SK-N-SH treated with all-trans-retinoic acid at 6 μM for 48 hours (cell line): ENCODE measurements at regions not wholly inside any gene's neighbourhood (a gene's known extent, or its start where the extent isn't known, plus 50 kb on each side); places are given as distances from the start of the nearest gene placed in this dataset.
A peak's percentile ranks its signal among the peaks of the same experiment; 100 is the strongest.

ENCODE experiments used
- ATAC-seq: fragments of 200-7000 bp; cut with Tn5 transposase; 3 replicates; pipeline ENCODE4 v1.9.1; 2020; ENCODE audit warnings: mild to moderate bottlenecking, moderate library complexity
- ARNTL ChIP-seq: fragments of 450-650 bp; formaldehyde crosslinking; IDR thresholded peaks from 2 replicates; pipeline ENCODE4 v1.5.0; 2020; ENCODE audit warnings: low read depth, mild to moderate bottlenecking, moderate library complexity, borderline replicate concordance
- CSDC2 ChIP-seq: fragments of 250-450 bp; sonication (Bioruptor Pico); IDR thresholded peaks from 2 replicates; pipeline ENCODE4 v1.5.0; 2020; ENCODE audit warnings: mild to moderate bottlenecking, moderate library complexity
- CSRNP3 ChIP-seq: fragments of 250-450 bp; sonication (Bioruptor Pico); IDR thresholded peaks from 2 replicates; pipeline ENCODE4 v1.5.1; 2021; ENCODE audit warnings: mild to moderate bottlenecking, moderate library complexity
- ESRRG ChIP-seq: fragments of 250-450 bp; sonication (Bioruptor Pico); IDR thresholded peaks from 2 replicates; pipeline ENCODE4 v1.6.1; 2021; ENCODE audit warnings: mild to moderate bottlenecking
- ISL1 ChIP-seq: fragments of 250-450 bp; sonication (Bioruptor Pico); IDR thresholded peaks from 2 replicates; pipeline ENCODE4 v2.1.2; 2022; ENCODE audit warnings: mild to moderate bottlenecking, moderate library complexity
- OSR1 ChIP-seq: fragments of 250-450 bp; sonication (Bioruptor Pico); IDR thresholded peaks from 2 replicates; pipeline ENCODE4 v1.8.0; 2022; ENCODE audit warnings: moderate library complexity, mild to moderate bottlenecking, inconsistent platforms
- PATZ1 ChIP-seq: fragments of 250-450 bp; sonication (Bioruptor Pico); IDR thresholded peaks from 2 replicates; pipeline ENCODE4 v1.8.0; 2020; ENCODE audit warnings: mild to moderate bottlenecking, moderate library complexity, borderline replicate concordance
- PPARA ChIP-seq: fragments of 250-450 bp; sonication (Bioruptor Pico); IDR thresholded peaks from 2 replicates; pipeline ENCODE4 v1.5.0; 2020; ENCODE audit warnings: mild to moderate bottlenecking, borderline replicate concordance
- RARB ChIP-seq: fragments of 250-450 bp; sonication (Bioruptor Pico); IDR thresholded peaks from 2 replicates; pipeline ENCODE4 v1.8.0; 2021; ENCODE audit warnings: mild to moderate bottlenecking, moderate library complexity
- SNAI2 ChIP-seq: fragments of 250-450 bp; sonication (Bioruptor Pico); IDR thresholded peaks from 2 replicates; pipeline ENCODE4 v1.5.0; 2020; ENCODE audit warnings: mild to moderate bottlenecking, moderate library complexity
- TCF4 ChIP-seq: fragments of 250-450 bp; sonication (Bioruptor Pico); IDR thresholded peaks from 2 replicates; pipeline ENCODE4 v1.8.0; 2021; ENCODE audit warnings: mild to moderate bottlenecking, moderate library complexity, borderline replicate concordance
- TOX ChIP-seq: fragments of 250-450 bp; sonication (Bioruptor Pico); IDR thresholded peaks from 2 replicates; pipeline ENCODE4 v1.8.0; 2021; ENCODE audit warnings: mild to moderate bottlenecking, moderate library complexity, borderline replicate concordance
- ZC3H10 ChIP-seq: fragments of 250-450 bp; sonication (Bioruptor Pico); IDR thresholded peaks from 2 replicates; pipeline ENCODE4 v1.5.1; 2021; ENCODE audit warnings: mild to moderate bottlenecking, moderate library complexity
- ZFP3 ChIP-seq: fragments of 250-450 bp; sonication (Bioruptor Pico); IDR thresholded peaks from 2 replicates; pipeline ENCODE4 v1.5.0; 2020; ENCODE audit warnings: mild to moderate bottlenecking, moderate library complexity
- ZNF565 ChIP-seq: fragments of 450-650 bp; formaldehyde crosslinking; conservative IDR thresholded peaks from 2 replicates; pipeline ENCODE4 v1.5.0; 2020; ENCODE audit warnings: low read depth, mild to moderate bottlenecking, moderate library complexity
- ZNF70 ChIP-seq: fragments of 450-650 bp; formaldehyde crosslinking; IDR thresholded peaks from 2 replicates; pipeline ENCODE4 v1.5.0; 2020; ENCODE audit warnings: mild to moderate bottlenecking, moderate library complexity
- TF ChIP-seq, protein P1 (sequence below): fragments of 250-450 bp; sonication (Bioruptor Pico); IDR thresholded peaks from 2 replicates; pipeline ENCODE4 v1.5.0; 2020; ENCODE audit warnings: mild to moderate bottlenecking, moderate library complexity
- TF ChIP-seq, protein P2 (sequence below): fragments of 250-450 bp; sonication (Bioruptor Pico); IDR thresholded peaks from 2 replicates; pipeline ENCODE4 v1.8.0; 2021; ENCODE audit warnings: low read depth, mild to moderate bottlenecking, moderate library complexity, borderline replicate concordance

DNA sequence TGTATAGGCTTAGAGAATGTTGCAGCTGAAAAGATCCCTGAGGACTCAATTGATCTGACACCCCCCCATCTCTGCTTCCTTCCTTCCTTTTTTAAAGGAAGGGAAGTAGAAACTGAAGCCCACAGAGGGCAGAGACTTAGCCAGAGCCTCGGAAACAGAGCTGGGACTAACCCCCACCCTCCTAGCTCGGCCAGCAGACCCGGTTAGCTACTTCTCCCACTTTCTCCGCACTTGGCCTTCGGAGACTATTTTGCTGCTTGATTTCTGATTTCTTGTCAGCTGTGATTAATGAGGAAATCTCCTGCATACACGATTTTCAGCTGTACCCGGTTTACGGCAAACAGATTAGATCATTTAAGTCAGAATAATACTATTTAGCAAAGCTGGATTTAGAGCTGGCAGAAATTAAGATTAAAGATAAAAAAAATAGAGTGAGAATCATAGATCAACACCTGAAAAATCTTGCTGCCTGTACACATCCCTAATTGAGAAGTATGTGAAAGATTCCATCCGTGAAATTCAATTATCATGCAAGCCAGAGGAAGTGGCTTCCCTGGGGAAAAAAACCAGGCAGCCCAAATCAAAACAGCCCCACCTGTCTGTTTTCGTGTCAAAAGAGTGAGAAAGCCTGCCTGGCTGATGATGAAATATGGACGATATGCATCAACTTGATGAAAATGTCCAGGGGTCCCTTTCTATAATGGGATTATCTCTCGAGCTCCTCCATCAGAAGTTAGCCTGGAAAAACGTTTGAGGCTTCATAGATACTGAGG is 159.5 kb upstream of the SHB start:
- TF ChIP-seq ISL1 (CRISPR knock-in tag) (0 out of 2 replicates have a peak, but pooled peaks have one; percentile 16), ZFP3 (CRISPR knock-in tag) (no peak), ZNF565 (CRISPR knock-in tag) (no peak), TCF4 (CRISPR knock-in tag) (peak; percentile 59; the same call in 1 of the 2 replicates), ZC3H10 (CRISPR knock-in tag) (no peak), PPARA (CRISPR knock-in tag) (no peak), ZNF70 (no peak), OSR1 (CRISPR knock-in tag) (no peak), CSDC2 (CRISPR knock-in tag) (no peak), PATZ1 (no peak), CSRNP3 (CRISPR knock-in tag) (no peak), SNAI2 (no peak; the same call in 1 of the 2 replicates)
- TF ChIP-seq, protein P1, sequence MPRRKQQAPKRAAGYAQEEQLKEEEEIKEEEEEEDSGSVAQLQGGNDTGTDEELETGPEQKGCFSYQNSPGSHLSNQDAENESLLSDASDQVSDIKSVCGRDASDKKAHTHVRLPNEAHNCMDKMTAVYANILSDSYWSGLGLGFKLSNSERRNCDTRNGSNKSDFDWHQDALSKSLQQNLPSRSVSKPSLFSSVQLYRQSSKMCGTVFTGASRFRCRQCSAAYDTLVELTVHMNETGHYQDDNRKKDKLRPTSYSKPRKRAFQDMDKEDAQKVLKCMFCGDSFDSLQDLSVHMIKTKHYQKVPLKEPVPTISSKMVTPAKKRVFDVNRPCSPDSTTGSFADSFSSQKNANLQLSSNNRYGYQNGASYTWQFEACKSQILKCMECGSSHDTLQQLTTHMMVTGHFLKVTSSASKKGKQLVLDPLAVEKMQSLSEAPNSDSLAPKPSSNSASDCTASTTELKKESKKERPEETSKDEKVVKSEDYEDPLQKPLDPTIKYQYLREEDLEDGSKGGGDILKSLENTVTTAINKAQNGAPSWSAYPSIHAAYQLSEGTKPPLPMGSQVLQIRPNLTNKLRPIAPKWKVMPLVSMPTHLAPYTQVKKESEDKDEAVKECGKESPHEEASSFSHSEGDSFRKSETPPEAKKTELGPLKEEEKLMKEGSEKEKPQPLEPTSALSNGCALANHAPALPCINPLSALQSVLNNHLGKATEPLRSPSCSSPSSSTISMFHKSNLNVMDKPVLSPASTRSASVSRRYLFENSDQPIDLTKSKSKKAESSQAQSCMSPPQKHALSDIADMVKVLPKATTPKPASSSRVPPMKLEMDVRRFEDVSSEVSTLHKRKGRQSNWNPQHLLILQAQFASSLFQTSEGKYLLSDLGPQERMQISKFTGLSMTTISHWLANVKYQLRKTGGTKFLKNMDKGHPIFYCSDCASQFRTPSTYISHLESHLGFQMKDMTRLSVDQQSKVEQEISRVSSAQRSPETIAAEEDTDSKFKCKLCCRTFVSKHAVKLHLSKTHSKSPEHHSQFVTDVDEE (CRISPR knock-in tag), result peak; percentile 89
- ATAC-seq, result no peak

DNA sequence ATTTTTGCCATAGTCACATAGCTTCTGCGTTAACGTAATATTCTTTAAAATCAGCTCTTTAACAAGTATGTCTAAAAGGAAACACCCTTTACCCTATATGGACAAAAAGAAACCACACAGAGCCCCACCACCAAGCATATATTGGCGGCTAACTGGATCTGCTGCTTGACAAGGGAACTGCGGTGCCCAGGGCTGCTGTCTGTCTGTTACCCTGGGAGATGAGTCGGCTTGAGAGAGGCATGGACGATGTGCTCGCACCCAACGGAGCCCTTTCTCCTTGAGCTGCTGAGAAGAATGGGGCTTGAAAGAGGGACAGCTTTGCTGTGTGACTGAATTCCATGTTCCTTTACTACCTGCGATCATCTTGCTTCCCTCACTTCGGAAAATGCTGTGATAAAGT is 158.6 kb upstream of the SHB start:
- TF ChIP-seq ZNF565 (CRISPR knock-in tag), result no peak
- TF ChIP-seq PPARA (CRISPR knock-in tag), result no peak
- no peak for TF ChIP-seq ZFP3 (CRISPR knock-in tag)
- ATAC-seq, result peak; percentile 66

DNA sequence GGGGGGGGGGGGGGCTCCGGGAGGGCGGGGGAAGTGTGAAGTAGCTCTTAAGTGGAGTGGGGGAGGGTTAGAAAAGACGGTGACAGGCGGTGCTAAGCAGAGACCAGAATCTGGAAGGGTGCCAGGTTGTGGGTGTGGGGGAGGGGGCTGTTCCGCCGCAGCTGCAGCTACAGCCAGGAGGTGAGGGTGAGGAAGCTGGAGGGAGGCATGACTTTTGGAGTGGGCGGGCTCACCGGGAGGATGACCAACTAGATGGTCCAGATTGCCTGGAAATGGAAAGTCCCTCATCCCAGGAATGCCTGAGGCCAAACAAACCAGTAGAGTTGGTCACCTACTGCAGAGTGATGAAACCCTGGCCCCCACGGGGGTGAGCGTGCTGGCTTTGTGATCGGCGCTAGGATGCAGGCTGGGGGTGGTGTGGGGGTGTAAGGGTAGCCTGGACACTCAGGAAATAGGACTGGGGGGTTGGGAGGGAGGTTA is 158.1 kb upstream of the SHB start:
- peak; percentile 69 for ATAC-seq
- TF ChIP-seq, protein P1 (CRISPR knock-in tag), result 0 out of 2 replicates have a peak, but pooled peaks have one; percentile 11
- TF ChIP-seq ARNTL, result no peak
- TF ChIP-seq ESRRG (CRISPR knock-in tag), result no peak

GRCh38 chr9:38226491-38226951 is 157.5 kb upstream of the SHB start:
- ATAC-seq, result no peak
- TF ChIP-seq PATZ1 (no peak), OSR1 (CRISPR knock-in tag) (no peak), TOX (no peak), RARB (CRISPR knock-in tag) (no peak), PPARA (CRISPR knock-in tag) (no peak), ZFP3 (CRISPR knock-in tag) (no peak)
- TF ChIP-seq, protein P2, sequence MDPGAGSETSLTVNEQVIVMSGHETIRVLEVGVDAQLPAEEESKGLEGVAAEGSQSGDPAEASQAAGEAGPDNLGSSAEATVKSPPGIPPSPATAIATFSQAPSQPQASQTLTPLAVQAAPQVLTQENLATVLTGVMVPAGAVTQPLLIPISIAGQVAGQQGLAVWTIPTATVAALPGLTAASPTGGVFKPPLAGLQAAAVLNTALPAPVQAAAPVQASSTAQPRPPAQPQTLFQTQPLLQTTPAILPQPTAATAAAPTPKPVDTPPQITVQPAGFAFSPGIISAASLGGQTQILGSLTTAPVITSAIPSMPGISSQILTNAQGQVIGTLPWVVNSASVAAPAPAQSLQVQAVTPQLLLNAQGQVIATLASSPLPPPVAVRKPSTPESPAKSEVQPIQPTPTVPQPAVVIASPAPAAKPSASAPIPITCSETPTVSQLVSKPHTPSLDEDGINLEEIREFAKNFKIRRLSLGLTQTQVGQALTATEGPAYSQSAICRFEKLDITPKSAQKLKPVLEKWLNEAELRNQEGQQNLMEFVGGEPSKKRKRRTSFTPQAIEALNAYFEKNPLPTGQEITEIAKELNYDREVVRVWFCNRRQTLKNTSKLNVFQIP (CRISPR knock-in tag), result no peak
- TF ChIP-seq, protein P1 (CRISPR knock-in tag), result no peak
